ENCODE measurements at regions not wholly inside any gene's neighbourhood (a gene's known extent, or its start where the extent isn't known, plus 50 kb on each side); places are given as distances from the start of the nearest gene placed in this dataset.

DNA sequence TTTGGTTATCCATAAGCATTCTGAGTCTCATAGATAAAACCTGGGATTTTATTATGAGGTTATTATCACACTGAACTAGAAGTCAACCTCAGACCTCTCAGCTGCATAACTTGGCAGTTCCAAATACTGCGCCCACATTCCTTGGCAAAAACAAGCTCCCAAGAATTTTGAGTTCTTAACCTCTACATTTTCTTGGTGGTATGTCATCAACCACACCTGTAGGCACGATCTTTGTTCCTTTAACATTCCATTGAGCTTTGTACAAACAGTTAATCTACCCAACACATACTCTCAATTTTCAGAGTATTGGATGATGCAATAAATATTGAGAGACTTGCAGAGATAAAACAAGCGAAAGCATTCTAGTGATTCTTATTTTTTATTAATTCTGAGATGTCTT, 371.8 kb upstream of the PRICKLE1 start:
- DNase-seq (ENCODE audit: low read depth), result peak; percentile 69

- no peak for DNase-seq (ENCODE audit: low read depth)
Measured at GRCh38 chr12:42960087-42960527, 370.6 kb upstream of the PRICKLE1 start.

GRCh38 chr12:42958291-42958674, 368.7 kb upstream of the PRICKLE1 start:
- DNase-seq (ENCODE audit: low read depth), result no peak

GRCh38 chr12:42957561-42958290, 368.2 kb upstream of the PRICKLE1 start:
- DNase-seq (ENCODE audit: low read depth), result no peak

DNA sequence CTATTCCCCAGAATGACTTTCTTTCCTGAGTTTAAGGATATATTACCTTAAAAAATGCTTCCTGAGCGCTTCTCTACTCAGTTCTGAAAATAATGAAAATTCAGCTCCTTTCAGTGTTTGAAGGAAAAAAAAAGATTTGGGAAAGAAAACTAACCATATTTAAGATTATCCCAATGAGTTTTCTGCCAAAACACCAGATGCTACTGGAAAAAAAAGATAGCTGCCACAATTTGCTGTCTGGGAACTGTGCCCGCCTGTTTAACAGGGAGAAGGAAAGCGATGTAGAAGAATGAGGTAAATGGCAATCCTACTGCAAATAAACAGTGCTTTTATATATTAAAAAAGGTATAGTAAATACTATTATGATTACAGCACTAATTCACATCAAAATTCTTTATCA, 367.6 kb upstream of the PRICKLE1 start:
- DNase-seq (ENCODE audit: low read depth), result no peak

- no peak for DNase-seq (ENCODE audit: low read depth)
Measured at GRCh38 chr12:42953021-42953420, 363.5 kb upstream of the PRICKLE1 start.

GRCh38 chr12:42946871-42947381, 357.4 kb upstream of the PRICKLE1 start:
- no peak for DNase-seq (ENCODE audit: low read depth)

- DNase-seq (ENCODE audit: low read depth), result no peak
Measured at GRCh38 chr12:42945927-42946326, 356.4 kb upstream of the PRICKLE1 start.

GRCh38 chr12:42944516-42944915, 355.0 kb upstream of the PRICKLE1 start:
- no peak for DNase-seq (ENCODE audit: low read depth)

DNA sequence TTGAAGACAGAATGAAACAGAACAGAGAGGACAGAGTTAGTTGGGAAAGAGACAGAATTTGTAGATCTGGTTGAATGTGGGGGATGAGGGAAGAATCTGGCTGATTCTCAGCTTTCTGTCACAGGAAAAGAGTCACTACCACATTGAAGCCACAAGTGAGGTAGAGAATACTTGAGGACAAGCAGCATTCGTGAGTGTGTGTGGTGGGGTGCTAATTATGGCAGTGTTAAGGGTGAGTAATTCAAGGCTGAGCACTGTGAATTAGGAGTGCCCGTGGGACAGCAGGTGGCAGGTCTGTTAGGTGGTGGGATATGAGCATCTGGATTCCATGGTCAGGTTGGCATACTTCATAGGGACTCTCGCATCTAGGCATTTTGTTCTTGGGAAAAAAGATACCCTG, 347.4 kb upstream of the PRICKLE1 start:
- DNase-seq (ENCODE audit: low read depth), result no peak

GRCh38 chr12:42936260-42936659, 346.7 kb upstream of the PRICKLE1 start:
- DNase-seq (ENCODE audit: low read depth), result no peak

- no peak for DNase-seq (ENCODE audit: low read depth)
Measured at GRCh38 chr12:42935756-42936155, 346.2 kb upstream of the PRICKLE1 start.

- no peak for DNase-seq (ENCODE audit: low read depth)
Measured at GRCh38 chr12:42935090-42935489, 345.5 kb upstream of the PRICKLE1 start.

DNA sequence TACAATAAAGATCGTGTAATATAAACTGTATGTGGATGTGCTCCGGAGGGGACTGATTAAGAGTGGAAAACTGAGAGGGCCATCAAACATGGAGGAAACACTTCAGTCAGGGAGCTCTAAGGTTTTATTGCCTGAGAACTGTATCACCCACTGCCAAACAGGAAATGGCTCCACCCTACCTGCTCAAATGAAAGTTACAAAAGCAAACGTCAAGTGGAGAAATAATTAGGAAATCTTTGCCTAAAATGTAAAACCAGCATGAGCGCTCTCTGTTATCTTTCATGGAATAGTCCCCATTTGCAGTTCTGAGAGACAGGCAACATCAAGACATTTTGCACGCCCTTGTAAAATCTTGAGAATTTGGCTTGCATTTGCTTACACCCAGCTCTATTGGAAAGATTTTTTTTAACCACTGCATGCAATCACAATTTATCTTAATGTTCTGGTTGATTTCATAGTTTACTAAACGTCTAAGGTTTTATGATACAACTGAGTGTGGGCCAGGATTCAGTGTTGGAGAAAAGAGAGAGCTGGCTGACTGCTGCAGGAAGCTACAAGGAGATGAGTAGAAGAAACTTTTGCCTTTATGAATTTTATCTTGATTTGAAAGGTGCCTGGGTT, 344.0 kb upstream of the PRICKLE1 start:
- no peak for DNase-seq (ENCODE audit: low read depth)

- DNase-seq (ENCODE audit: low read depth), result no peak
Measured at GRCh38 chr12:42932936-42933335, 343.4 kb upstream of the PRICKLE1 start.

DNA sequence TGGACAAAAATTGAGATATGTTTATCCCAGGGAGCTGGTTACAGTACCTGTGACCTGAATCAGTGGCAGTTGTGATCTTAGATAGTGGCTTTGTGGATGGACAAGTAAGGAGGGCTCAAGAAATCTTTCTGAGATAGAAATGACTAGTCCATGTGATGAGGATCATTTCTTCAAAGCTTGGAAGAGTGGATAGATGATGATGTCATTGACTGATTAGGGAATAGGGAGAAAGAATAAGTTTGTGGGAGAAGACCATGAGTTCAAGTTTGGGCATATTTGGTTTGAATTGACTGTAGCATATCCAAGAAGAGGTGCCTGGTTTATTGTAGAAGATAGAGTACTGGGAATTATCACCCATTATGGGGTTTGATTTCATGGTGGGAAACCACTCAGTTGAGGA, 336.7 kb upstream of the PRICKLE1 start:
- no peak for DNase-seq (ENCODE audit: low read depth)

DNA sequence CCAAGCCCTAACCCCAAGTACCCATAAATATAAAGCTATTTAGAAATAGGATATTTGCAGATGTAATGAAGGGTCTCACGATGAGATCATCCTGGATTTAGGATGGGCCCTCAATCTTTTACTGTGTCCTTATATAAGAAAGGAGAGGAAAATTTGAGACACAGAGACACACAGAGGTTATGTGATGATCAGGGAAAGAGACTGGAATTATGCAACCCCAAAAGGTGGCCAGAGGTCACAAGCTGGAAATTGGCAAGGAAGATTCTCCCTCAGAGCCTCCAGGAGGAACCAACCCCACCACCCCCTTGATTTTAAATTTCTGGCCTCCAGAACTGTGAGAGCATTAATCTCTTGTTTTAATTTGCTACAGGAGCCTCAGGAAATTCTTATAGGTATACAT, 334.9 kb upstream of the PRICKLE1 start:
- DNase-seq (ENCODE audit: low read depth), result no peak

GRCh38 chr12:42923583-42923982, 334.0 kb upstream of the PRICKLE1 start:
- DNase-seq (ENCODE audit: low read depth), result no peak

DNA sequence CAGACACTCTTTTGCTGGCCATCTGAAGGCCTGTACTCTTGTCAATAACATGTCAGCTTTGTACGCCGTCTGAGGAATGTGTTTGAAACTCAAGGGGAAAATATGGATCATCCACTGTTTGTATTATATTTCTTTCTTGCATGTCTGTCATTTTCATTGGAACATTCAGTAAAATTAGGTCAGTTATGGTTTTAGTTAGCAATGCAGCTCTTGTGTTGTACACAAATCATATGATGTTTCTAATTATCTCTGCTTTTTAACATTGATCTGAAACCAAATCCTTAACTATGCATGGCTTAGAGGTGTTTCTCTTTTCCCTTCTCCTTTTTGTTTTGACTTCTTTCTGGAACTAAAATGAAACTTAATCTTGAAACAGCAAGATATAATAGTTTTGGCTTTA, 333.6 kb upstream of the PRICKLE1 start:
- no peak for DNase-seq (ENCODE audit: low read depth)

GRCh38 chr12:42922505-42922850, 332.9 kb upstream of the PRICKLE1 start:
- DNase-seq (ENCODE audit: low read depth), result no peak

DNA sequence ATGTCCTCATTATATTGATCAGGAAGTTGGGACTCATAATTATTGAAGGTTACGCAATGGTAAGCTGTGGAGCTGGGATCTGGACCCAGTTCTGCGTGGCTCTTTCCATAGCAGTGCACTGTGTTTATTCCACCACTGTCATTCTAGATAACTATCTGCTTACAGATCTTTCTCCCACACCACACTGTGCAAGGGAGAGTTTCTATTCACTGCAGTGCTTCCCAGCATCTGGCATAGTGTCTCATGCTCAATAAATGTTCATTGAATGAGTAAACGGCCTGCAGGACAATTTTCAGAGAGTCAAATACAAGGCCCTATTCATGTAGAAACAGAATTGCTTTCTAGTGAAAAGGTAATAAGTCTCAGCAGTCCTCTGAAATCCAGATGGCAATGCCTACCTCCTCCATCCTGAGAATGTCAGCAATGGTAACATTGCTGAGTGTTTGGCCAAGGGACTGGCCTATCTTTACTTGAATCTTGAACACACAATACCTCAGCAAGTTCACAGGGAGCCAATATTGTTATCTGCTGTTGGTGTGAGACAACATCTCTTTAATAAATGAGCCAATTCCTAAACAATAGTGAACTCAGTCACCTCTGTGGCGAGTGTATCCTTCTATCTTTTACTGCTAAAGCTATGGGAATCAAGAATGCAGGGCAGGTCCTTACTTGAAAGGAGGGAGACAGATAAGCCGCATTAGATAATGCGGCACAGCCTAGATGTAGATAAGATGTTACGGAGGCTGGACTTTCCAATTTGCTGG, 332.4 kb upstream of the PRICKLE1 start:
- peak; percentile 6 for DNase-seq (ENCODE audit: low read depth)

DNA sequence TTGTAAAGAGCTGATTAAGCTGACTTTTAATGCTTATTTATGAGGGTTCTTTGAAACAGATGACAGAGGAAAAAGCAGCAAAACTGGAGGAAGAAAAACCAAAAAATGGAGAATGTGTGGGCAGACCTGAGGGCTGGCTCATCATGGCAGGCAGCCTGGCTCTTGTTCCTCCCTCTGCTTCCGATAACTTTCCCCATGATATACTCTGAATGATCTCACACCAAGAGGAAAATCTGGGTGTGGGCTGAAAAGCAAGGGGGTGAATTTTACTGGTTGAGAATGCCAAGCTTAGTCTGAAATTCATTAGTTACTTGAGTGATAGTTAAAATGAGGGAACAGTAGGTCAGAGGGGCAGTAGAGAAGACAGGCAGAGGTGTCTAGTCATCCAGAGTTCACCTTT, 330.1 kb upstream of the PRICKLE1 start:
- DNase-seq (ENCODE audit: low read depth), result no peak

DNA sequence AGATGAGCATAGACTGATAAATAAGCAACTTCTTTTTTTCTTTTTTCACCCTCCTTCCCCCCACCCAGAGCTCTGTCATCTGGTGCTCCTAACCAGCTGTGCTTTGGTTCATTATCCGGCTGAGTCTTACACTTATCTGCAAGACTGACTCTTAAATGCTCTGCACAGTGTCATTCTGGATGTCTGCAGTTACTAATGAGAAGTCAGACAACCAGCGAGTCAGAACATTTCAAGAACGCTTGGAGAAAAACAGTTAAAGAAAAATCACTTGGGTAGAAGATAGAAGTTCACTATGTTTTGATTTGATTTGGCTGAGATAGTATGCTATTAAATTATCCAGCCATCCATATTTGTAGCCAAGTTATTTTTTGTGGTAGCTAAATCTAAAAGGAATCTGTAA, 328.9 kb upstream of the PRICKLE1 start:
- DNase-seq (ENCODE audit: low read depth), result no peak
